SK-N-SH (cell line): ENCODE measurements at regions not wholly inside any gene's neighbourhood (a gene's known extent, or its start where the extent isn't known, plus 50 kb on each side); places are given as distances from the start of the nearest gene placed in this dataset.

ENCODE experiments used
- CTCF ChIP-seq: fragments of 200-600 bp; sonication (generic); IDR thresholded peaks from 2 replicates; pipeline ENCODE4 v1.6.1; 2017; ENCODE audit warnings: antibody characterized with exemption, mild to moderate bottlenecking, moderate library complexity
- EP300 ChIP-seq, 2 experiments: IDR thresholded peaks; 2 replicates each; pipeline versions ENCODE4 v1.4.0 to v1.6.1; 2012; ENCODE audit warnings: borderline replicate concordance in 1 of 2, low read depth in 1 of 2, low read length in 1 of 2
- GATA2 ChIP-seq: sonication (generic); formaldehyde crosslinking; IDR thresholded peaks from 2 replicates; pipeline ENCODE4 v1.5.0; 2020; ENCODE audit warnings: mild to moderate bottlenecking, missing genetic modification reagents
- IRF3 ChIP-seq: fragments of 150-350 bp; IDR thresholded peaks from 2 replicates; pipeline ENCODE4 v1.6.1; 2016; ENCODE audit warnings: mild to moderate bottlenecking, low read depth, low read length
- JUND ChIP-seq: IDR thresholded peaks from 2 replicates; pipeline ENCODE4 v1.4.0; 2012
- MAX ChIP-seq: IDR thresholded peaks from 2 replicates; pipeline ENCODE4 v1.4.0; 2012; ENCODE audit warnings: low read depth
- MXI1 ChIP-seq: IDR thresholded peaks from 2 replicates; pipeline ENCODE4 v1.6.1; 2012; ENCODE audit warnings: mild to moderate bottlenecking, low read depth, low read length, improper control_type of control experiment
- PBX3 ChIP-seq: IDR thresholded peaks from 2 replicates; pipeline ENCODE4; 2012
- RCOR1 ChIP-seq: fragments of 150-350 bp; IDR thresholded peaks from 2 replicates; pipeline ENCODE4 v1.6.1; 2017; ENCODE audit warnings: antibody characterized with exemption, low read length
- TAF1 ChIP-seq: IDR thresholded peaks from 2 replicates; pipeline ENCODE4 v1.6.1; 2012; ENCODE audit warnings: low read depth, mild to moderate bottlenecking, low read length, moderate library complexity, borderline replicate concordance
- YY1 ChIP-seq: IDR thresholded peaks from 2 replicates; pipeline ENCODE4 v1.4.0; 2012; ENCODE audit warnings: low read depth, mild to moderate bottlenecking

GRCh38 chr1:193472430-193472829 is 286.0 kb upstream of the B3GALT2 start:
- TF ChIP-seq EP300 (IDR thresholded peaks at IDR 0.05; ENCODE audit: borderline replicate concordance in 1 of 2, low read depth in 1 of 2, low read length in 1 of 2) (no peak), CTCF (no peak), YY1 (no peak), JUND (no peak), RCOR1 (no peak), TAF1 (no peak), PBX3 (no peak), MAX (no peak), MXI1 (no peak), GATA2 (CRISPR knock-in tag) (no peak), IRF3 (no peak)
